Loucy (cell line): ENCODE measurements at regions not wholly inside any gene's neighbourhood (a gene's known extent, or its start where the extent isn't known, plus 50 kb on each side); places are given as distances from the start of the nearest gene placed in this dataset.

Experiments
- EZH2phosphoT487 ChIP-seq: fragments of 200-600 bp; IDR thresholded peaks from 2 replicates; pipeline ENCODE4 v1.6.1; 2018; ENCODE audit warnings: antibody characterized with exemption, mild to moderate bottlenecking, moderate library complexity, borderline replicate concordance
- TF ChIP-seq, protein P1 (sequence below): fragments of 200-600 bp; sonication (generic); conservative IDR thresholded peaks from 2 replicates; pipeline ENCODE4 v1.5.1; 2014; ENCODE audit warnings: mild to moderate bottlenecking, antibody characterized with exemption, low read length

DNA sequence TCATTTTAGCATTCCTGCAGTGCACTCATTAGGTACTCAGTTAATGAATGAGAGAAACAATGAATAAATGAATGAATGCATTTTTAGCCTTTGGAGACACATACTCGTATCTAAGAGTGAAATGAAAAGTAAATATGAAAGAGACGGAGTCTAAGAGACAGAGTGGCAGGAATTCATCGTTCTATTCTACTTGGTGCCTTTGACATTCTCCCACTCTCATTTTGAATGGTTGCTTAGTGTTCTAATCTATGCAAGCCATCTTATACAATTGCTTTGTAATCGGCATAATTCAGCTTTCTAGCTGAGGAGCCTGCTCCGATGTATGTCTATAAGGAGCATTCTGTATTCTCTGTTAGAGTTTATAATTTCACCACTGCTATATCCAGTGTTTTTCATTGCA lies 554.9 kb downstream of the PLCL1 start:
- TF ChIP-seq, protein P1, sequence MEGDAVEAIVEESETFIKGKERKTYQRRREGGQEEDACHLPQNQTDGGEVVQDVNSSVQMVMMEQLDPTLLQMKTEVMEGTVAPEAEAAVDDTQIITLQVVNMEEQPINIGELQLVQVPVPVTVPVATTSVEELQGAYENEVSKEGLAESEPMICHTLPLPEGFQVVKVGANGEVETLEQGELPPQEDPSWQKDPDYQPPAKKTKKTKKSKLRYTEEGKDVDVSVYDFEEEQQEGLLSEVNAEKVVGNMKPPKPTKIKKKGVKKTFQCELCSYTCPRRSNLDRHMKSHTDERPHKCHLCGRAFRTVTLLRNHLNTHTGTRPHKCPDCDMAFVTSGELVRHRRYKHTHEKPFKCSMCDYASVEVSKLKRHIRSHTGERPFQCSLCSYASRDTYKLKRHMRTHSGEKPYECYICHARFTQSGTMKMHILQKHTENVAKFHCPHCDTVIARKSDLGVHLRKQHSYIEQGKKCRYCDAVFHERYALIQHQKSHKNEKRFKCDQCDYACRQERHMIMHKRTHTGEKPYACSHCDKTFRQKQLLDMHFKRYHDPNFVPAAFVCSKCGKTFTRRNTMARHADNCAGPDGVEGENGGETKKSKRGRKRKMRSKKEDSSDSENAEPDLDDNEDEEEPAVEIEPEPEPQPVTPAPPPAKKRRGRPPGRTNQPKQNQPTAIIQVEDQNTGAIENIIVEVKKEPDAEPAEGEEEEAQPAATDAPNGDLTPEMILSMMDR: no peak
- TF ChIP-seq EZH2phosphoT487: no peak
